ENCODE measurements at regions not wholly inside any gene's neighbourhood (a gene's known extent, or its start where the extent isn't known, plus 50 kb on each side); places are given as distances from the start of the nearest gene placed in this dataset.

DNA sequence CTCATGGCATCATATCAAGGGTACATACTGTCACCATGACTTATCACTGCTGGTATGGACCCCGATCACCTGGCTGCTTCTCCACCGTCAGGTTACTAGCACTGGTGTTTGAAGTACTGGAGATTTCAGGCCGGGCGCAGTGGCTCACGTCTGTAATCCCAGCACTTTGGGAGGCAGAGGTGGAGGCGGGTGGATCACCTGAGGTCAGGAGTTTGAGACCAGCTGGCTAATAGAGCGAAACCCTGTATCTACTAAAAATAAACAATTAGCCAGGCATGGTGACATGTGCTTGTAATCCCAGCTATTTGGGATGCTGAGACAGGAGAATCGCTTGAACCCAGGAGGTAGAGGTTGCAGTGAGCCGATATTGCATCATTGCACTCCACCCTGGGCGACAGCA lies 82.4 kb upstream of the ANO1 start:
- TF ChIP-seq, protein P1, sequence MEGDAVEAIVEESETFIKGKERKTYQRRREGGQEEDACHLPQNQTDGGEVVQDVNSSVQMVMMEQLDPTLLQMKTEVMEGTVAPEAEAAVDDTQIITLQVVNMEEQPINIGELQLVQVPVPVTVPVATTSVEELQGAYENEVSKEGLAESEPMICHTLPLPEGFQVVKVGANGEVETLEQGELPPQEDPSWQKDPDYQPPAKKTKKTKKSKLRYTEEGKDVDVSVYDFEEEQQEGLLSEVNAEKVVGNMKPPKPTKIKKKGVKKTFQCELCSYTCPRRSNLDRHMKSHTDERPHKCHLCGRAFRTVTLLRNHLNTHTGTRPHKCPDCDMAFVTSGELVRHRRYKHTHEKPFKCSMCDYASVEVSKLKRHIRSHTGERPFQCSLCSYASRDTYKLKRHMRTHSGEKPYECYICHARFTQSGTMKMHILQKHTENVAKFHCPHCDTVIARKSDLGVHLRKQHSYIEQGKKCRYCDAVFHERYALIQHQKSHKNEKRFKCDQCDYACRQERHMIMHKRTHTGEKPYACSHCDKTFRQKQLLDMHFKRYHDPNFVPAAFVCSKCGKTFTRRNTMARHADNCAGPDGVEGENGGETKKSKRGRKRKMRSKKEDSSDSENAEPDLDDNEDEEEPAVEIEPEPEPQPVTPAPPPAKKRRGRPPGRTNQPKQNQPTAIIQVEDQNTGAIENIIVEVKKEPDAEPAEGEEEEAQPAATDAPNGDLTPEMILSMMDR (IDR thresholded peaks at IDR 0.05) = no peak
- H3K4me3 ChIP-seq = no peak overlapping the region
- no peak for DNase-seq (ENCODE audit: low spot score)
- no peak overlapping the region for H3K27ac ChIP-seq

DNA sequence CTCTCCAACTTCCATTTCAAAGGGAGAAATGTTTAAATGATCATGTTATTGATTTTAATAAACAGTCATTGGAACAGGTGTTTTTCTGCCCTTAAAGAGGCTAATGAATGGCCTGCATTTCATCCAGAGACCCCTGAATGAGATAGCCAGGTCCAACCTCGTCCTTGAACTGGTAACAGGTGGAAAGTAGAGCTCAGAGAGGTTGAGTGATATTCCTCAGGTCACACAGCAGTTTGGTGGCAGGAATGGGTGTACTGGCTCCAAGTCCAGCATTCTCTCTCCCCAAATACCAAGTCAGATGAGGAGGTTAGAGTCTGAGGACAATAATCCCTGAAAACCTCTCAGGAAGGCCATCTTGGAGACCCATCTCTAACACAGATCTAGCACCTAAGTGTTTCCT lies 81.7 kb upstream of the ANO1 start:
- Histone ChIP-seq H3K4me3 (no peak overlapping the region), H3K27ac (no peak overlapping the region)
- TF ChIP-seq, protein P1 (IDR thresholded peaks at IDR 0.05) = no peak
- DNase-seq (ENCODE audit: low spot score) = no peak

DNA sequence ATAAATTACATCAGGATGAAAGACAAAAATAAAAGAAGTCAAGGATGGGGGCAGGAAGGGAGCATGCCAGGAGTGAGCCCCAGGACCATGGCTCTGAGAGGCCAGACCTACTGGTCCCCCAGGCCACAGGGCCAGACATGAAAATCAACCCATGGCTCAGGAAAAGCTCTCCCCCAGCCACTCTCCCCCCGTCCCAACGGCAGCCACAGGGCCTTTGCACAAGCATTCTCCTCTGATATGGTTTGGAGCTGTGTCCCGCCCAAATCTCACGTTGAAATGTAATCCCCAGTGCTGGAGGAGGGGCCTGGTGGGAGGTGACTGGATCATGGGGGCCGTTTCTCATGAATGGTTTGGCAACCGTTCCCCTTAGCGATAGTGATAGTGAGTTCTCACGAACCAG lies 80.8 kb upstream of the ANO1 start:
- TF ChIP-seq, protein P1 (IDR thresholded peaks at IDR 0.05) = no peak
- Histone ChIP-seq H3K27ac (no peak overlapping the region), H3K4me3 (no peak overlapping the region)
- no peak for DNase-seq (ENCODE audit: low spot score)

DNA sequence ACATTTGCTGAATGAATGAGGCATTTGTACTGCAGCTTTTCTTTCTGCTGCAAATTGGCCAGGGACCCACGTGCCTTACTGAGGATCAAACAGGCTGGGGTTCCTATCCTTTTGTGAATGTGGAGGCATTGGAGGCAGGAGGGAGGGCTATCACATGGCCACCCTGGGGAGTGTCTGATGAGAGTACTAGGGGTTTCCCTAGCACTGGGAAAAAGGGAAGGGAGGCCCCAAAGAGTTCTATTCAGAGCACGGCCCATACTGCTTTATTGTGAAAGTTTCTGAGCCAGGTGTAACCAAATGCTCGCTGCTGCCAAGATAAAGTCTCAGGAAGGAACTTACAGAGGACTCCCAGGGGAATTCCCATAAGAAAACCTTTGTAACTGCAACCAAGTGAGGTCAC lies 78.4 kb upstream of the ANO1 start:
- DNase-seq (ENCODE audit: low spot score) = no peak
- no peak overlapping the region for H3K27ac ChIP-seq
- no peak overlapping the region for H3K4me3 ChIP-seq
- TF ChIP-seq, protein P1 (IDR thresholded peaks at IDR 0.05) = no peak

DNA sequence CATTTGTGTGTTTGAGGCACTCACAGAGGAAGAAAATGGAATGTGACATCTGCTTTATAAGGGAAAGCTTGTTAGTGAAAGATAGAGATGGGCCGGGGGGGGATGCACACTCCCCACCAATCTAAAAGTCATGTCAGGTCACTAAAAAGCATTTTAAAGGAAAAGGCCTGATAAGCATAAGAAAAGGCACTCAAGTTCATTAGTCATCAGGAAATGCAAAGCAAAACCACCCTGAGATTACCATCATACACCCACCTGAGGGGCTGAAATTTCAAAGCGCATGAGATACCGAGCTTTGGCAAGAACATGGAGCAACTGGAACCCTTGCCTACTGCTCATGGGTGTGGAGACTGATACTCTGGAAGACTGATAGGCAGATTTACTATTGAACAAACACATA lies 77.9 kb upstream of the ANO1 start:
- TF ChIP-seq, protein P1 (IDR thresholded peaks at IDR 0.05) = no peak
- no peak overlapping the region for H3K27ac ChIP-seq
- H3K4me3 ChIP-seq = no peak overlapping the region
- no peak for DNase-seq (ENCODE audit: low spot score)

DNA sequence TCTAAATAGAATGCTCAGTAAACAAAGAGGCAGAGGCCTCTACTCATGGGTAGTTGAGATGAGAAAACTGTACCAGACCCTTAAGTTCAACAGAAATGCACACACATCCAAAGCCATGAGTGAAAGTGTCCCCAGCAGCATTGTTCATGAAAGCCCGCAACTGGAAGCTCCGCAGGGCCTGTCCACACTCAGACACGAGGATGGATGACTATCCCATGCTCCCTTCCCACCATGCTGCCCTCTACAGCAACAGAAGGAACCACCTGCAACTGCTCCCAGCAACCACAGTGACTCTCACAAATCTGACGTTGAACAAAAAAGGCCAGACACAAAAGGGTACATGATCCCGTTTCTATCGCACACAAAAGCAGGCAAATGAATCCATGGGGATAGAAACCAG lies 76.9 kb upstream of the ANO1 start:
- no peak overlapping the region for H3K27ac ChIP-seq
- no peak overlapping the region for H3K4me3 ChIP-seq
- DNase-seq (ENCODE audit: low spot score) = no peak
- TF ChIP-seq, protein P1 (IDR thresholded peaks at IDR 0.05) = no peak

DNA sequence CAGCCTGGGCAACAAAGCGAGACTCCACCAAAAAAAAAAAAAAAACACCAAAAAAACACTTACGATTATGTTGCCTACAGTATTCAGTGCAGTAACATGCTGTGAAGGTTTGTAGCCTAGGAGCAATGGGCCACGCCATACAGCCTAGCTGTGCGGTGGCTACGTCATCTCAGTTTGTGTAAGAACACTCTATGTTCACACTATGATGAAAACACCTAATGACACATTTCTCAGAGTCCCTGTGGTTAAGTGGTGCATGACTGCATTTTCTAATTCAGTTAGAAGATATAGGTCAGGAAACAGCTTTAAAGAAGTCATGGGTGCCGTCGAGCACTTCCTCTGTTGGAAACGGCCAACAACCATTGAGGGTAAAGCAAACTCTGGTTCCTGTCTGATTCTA lies 75.7 kb upstream of the ANO1 start:
- TF ChIP-seq, protein P1 (IDR thresholded peaks at IDR 0.05) = no peak
- H3K4me3 ChIP-seq = no peak overlapping the region
- DNase-seq (ENCODE audit: low spot score) = no peak
- no peak overlapping the region for H3K27ac ChIP-seq

All from coronary artery (tissue), 2 donors.